ENCODE measurements at regions not wholly inside any gene's neighbourhood (a gene's known extent, or its start where the extent isn't known, plus 50 kb on each side); places are given as distances from the start of the nearest gene placed in this dataset.

DNA sequence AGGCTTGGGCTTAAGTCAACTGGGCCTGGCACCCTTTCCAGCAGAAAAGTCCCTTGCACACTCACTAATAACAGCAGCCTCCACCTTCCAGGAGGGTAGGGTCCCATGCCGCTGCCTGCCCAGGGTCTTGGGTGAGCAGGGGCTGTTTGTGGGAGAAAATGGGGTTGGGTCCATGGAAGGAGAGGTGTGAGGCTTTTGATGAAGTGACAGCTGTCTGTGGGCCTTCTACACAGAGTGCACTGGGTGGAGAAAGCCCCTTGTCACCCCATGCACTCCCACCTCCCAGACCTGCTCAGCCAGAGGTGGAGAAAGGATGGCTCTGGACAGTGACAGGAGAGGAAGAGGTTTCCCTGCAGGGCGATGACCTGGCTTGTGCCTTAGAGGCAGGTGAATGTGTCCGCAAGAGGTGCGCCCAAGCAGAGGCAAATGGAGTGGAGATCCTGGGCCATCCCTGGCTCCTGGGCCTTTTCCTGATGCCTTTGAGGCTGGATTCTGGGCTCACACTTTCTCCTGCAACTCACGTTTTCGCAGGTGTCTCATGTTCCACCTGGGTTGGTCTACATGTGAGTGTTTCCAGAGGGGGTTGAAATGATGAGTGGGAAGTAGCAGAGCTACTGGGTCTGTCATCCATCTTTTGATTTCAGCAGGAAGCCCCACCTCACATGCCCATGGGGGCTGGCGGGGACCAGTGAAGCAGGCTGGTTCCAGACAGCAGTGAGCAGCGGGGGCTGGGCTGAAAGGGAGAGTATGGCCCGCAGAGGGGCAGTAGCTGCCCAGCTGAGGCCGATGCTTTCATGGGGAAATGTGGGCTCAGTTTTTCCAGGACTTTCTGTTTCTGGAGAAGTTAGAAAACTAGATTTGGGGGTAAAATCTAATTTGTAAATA lies 85.2 kb upstream of the PRR23E start:
- DNase-seq (ENCODE audit: low spot score): no peak

DNA sequence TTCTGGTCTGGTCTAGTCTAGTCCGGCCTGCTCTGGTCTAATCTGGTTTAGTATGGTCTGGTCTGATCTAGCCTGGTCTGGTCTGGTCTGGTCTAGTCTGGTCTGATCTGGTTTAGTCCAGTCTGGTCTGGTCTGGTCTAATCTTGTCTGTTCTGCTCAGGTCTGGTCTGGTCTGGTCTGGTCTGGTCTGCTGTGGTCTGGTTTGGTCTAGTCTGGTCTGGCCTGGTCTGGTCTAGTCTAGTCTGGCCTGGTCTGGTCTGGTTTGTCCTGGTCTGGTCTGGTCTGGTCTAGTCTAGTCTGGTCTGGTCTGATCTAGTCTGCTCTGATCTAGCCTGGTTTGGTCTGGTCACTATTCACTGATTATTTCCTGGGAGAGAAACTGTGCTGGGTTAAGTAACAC lies 84.1 kb upstream of the PRR23E start:
- no peak for DNase-seq (ENCODE audit: low spot score)

DNA sequence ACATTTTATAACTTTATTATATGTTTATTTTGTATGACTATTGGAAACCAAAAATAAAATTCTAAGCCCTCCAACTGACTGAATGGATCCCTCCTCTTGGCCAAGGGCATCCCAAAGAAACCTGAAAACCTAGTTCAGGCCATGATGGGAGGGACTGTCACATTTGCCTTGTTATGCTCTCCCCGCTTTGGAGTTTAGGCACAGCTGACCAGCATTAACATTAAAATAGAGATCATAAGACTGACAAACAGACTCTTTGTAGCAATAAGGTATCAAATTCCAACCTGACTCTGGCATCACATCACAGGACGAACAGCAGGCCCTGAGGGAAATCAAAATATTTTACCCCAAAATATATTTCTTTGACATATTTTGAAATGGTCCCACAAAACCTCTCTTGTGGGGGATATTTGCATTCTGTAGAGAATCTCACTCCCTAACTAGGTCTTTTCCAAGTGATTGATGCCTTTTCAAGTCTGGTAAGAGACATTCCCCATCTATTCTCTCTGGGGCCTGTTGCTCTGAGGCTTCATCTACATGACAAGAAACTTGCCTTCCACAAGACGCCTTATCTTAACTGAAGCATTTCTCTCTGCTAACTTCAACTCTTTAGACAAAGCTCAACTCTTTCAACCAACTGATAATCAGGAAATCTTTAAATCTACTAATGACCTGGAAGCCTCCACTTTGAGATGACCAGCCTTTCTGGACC lies 81.8 kb upstream of the PRR23E start:
- DNase-seq (ENCODE audit: low spot score): no peak

DNA sequence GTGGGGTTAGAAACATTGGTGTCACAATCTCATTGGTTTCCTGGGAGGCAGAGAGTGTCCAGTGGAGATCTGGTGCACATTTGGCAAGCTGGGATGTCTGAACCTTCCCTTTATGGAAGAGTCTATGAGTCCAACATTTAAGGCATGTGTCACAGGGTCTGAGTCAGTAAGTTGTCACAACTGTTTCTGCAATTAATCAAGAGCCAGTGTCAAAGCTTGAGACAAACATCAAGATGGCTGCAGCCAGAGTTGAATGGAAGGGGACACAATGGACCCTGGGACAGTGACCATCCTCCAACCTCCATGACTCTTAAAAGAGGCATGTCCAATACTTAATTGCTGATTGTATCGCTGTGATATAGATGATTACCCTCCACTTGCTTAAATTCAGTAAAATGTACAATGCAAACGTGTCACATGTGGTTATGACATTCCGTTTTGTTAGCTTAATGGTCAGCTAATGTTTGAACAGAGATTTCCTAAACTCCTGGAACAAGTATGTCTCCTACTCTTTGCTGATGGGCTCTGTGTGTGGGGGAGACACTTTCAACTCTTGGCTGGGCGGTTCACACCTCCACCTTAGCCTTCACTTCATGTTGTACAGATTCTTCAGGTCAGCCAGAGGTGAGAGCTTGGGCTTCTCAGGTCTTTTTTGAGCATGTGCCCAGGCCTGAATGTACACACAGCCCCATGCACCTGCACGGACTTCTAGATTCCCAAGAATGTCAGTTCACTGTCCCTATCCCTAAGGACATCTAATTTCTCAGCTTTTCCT lies 79.9 kb upstream of the PRR23E start:
- no peak for DNase-seq (ENCODE audit: low spot score)

DNA sequence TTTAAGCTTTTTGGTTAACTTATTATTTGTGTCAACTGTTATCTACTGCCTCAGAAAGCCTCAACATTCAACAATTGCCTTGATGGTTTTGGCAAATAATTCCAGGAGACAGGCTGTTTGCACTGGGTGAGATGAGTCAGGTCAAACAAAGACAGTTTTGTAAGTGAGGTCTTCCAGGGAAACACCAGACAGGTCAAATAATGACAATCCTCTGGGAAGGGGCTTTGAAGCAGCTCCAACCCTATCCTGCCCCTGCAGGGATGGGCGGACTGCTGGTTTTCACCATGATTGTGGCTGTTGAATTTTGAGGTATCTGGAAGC lies 79.4 kb upstream of the PRR23E start:
- no peak for DNase-seq (ENCODE audit: low spot score)

DNA sequence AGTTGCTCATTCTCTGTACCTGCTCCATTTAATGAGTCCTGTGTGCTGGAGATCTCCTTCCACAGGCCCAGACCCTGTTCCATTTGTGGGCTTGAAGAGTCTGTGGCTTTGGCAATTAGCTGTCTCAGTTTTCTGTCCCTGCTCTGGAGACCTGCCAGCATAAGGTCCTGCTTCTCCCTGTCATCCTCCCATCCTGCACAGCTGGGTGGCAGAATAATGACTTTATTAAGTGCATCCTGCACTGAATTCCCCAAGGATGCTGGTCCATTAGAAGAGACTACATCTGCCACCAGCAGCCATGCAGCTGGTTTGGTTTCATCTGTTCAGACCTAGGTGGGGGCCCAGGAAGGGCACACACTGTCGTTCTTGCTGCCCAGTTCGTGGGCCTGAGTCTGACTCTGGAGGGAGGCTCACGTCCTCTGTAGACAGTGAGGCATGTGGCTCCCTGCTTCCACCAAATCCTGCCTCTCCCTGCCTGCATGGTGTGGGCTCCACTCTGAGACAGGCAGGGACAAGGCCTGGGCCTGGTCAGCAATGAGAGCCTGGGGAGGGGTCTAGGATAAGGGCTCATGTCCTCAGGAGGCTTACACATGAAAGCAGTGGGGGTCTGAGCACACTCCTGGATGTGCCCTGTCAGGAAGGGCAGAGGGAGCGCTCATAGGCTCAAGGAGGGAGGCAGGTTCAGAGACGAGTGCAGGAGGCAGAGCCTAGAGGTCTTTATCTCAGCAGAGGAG lies 78.4 kb upstream of the PRR23E start:
- no peak for DNase-seq (ENCODE audit: low spot score)

DNA sequence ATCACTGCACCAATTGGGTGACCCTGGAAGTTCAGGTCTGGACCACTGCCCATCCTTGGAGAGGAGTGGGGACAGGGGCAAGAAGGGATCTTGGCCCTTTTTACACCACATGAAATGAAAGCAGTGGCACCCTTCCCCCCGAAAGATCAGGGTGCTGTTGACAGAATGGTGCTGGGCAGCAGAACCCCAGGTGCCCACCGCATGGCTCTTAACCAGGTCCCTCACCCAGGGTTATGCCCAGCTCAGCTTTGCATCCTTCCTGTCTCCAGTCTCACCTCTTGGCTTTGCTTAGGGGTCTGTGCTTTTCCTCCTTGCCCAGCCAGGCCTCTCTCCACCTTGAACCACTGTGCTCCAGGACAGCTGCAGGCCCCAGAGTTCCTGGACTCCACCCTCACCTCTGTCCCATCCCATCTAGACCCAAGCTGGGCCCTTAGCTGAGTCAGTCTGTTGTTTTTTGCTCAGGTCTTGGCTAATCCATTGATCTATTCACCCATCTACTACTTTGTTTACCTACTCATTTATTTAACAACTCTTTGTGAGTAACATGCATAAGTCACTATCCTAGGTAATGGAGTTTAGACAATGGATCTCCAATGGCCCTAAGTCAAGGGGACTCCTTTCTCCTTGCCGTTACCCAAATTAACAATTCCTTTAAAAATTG lies 77.1 kb upstream of the PRR23E start:
- no peak for DNase-seq (ENCODE audit: low spot score)

DNA sequence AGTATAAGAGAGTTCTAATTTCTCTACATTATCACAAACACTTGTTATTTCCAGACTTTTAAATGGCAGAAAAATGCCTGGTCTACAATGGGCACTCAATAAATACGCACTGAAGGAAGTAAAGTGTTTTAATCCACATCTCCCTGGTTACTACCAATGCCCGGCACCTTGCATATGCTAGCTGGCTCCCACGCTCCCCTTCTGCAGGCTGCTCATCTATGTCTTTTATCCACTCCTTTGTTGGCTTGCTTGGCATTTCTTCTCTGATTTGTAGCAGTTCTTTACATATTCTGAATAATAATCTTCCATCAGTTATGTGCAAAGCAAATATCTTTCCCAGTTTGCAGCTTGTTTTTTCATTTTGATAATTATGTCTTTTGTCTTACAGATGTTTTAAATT lies 74.6 kb upstream of the PRR23E start:
- no peak for DNase-seq (ENCODE audit: low spot score)

DNA sequence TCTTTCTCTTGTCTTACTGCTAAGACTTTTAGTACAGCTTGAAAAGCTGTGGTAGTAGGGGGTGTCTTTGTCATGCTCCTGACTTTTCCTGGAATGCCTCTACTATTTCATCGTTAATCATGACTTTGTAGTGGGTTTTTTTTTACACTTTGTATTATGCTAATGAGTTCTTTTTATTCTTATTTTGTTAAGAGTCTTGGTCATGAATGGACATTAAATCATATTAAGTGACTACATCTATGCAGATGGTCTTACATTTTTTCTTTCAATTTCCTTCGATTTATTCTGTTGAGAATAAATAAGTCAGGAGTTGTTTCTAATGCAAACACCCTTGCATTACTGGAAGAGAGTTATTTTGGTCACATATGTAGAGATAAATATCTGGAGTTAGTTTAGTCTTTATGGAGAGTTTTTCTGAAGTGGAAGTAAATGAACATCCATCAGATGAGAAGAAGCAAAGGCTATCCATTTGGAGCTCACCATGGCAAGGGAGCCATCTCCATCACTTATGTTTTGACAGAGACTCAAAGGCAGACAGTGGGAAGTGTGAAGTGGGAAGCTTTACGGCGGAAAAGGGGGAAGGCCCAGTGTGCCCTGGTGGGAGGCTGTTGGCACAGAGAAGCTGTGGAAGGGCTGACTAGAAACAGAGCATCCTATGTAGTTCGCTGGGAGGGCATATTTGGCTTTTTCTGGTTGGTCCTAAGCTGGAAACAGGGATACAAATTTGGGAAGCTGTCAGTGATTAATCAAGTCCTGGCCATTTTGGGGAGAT lies 73.1 kb upstream of the PRR23E start:
- DNase-seq (ENCODE audit: low spot score): no peak

DNA sequence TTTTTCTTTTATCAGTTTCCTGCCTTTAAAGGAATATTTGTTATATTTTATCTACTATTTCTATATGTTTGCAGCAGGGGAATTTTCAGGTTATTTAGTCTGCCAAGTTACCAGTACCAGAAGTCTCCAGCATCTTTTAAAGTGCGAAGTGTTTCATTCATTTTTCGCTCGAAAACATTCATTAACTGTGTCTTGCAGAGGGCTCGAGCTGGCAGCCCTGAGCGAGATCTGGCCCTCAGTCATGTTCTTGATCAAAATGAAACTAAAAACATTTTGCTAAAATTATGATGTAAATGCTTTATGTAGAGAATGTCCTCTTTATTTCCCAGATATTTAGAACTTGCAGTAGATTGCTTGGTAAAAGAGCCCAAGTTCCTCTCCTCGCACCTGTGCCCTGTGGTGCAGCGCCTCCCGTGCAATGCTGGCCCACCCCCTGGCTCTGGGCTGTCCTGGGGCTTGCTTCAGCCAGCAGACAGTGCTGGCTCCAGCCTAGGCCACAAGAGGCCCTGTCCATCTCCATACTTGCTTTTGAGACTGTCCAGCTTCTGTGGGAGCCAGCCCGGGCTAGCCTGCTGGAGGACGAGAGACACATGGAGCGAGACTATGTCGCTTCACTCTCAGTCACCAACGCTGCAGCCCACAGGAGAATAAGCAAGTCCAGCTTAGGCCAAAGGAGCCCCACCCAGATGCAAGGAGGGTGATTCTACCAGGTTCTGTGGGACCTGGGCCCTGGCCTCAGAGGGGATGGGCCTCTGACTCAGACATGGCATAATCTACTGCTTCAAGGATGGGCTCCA lies 71.9 kb upstream of the PRR23E start:
- no peak for DNase-seq (ENCODE audit: low spot score)

DNA sequence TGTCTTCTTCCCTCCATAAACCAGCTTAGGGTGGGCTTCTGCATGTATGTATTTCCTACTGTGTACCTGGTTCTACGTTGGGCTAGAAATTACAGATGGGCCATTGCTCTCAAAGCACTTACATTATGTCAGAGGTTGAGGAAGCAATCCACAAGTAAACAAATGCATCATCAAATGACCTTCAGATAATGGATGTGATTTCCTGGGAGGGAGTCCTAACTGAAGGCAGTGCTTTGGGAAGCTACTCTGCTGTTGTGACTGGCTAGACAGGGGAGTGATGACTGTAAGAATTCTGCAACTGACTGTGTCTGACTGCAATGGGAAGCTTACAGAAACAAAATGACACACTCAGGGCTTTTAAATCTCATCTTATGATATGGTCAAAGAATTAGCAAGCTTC lies 71.0 kb upstream of the PRR23E start:
- no peak for DNase-seq (ENCODE audit: low spot score)

DNA sequence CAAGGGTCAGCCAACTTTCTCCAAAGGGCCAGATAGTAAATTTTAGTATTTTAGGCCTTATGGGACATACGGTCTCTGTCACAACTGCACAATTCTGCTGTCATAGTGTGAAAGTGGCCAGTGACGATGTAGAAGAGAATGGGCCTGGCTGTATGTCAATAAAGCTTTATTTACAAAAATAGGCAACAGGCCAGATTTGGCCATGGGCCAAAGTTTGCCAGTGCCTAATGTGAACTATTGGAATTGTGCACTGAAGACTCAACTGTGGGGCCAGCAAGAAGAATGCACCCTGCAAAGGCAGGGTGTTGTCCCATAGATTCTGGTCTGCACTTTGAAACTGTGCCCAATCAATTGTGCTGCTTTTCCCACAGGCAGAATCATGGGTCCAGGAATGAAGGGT lies 69.4 kb upstream of the PRR23E start:
- DNase-seq (ENCODE audit: low spot score): no peak

DNA sequence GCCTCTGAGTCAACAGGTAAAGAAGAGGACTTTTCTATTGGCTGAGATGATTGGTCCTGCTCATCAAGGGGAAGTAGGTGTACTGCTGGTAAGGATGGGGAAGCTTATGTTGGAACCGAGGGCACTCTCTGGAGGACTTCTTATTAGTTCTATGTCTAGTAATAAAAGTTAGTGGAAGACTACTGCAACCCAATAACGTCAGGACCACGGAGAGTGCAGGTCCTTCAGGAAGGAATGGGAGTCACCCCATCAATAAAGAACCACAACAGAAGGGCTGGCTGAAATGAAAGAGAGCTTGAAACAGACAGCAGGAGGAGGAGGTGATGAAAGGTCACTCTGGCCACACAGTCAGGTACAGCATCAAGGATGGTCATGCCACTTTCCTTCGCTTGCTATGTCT lies 68.8 kb upstream of the PRR23E start:
- no peak for DNase-seq (ENCODE audit: low spot score)

DNA sequence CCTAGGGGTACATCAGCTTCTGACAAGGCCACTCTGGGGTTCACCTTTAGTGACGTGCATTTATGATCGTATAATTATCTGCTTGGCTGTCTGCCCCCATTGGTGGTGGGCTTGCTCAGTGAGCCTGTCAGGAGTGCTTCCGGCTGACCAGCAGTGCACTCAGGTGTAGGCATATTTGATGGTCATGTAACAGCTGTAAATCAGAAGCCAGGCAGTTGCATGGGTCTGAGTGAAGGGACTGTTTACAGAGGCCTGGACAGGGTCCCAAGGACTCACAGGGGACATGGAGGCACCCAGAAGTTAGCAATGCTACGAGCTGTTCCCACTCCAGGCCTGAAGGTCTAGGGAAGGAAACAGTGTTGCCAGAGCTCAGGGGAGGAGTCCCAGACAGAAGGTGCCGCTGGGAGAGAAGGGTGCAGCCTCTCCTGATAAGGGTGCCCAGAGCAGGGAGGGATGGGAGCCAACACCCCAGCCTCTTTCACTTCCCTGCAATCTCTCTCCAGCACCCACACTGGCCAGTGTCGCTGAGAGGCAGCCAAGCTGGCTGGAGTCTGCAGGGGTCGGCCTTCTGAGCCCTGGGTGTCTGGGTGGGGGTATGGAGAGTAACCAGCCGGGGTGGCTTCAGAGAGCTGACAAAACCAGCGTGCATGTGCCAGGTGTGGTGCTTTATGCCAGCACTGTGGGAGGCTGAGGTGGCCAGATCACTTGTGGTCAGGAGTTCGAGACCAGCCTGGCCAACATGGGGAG lies 61.3 kb upstream of the PRR23E start:
- no peak for DNase-seq (ENCODE audit: low spot score)

DNA sequence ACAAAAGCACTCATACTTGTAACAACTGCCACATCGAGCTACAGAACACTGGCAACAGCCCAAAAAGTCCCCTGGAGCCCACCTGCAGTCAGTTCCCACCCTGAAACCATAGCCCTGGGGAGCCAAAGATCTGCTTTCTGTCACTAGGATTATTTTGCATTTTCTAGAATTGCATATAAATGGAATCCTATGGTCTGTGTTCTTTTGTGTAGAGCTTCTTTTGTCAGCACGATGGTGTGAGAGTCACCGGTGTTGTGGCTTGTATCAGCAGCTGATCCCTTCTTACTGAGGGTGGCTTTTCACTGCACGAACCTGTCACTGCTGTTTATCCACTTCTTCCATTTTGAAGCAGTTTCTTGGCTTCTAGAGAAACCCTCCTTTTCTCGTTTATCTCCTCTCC lies 60.1 kb upstream of the PRR23E start:
- DNase-seq (ENCODE audit: low spot score): no peak

DNA sequence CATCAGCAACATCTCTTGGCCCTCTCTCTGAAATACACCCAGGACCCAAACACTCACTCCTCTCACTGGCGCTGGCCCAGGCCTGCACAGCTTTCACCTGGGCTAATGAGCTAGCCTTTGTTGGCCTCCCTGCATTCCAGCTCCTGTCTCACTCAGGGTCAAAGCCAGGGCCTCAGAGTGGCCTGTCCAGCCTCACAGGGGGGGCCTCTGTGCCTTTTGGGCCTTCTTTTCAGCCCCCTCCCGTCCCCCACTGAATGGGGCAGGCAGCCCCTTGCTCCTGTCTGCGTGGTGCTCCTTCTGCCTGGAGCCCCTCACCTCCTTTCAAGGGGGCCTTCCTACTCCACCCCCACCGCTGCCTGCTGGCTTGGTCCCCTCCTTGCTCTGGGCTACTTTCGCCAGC lies 59.0 kb upstream of the PRR23E start:
- no peak for DNase-seq (ENCODE audit: low spot score)

DNA sequence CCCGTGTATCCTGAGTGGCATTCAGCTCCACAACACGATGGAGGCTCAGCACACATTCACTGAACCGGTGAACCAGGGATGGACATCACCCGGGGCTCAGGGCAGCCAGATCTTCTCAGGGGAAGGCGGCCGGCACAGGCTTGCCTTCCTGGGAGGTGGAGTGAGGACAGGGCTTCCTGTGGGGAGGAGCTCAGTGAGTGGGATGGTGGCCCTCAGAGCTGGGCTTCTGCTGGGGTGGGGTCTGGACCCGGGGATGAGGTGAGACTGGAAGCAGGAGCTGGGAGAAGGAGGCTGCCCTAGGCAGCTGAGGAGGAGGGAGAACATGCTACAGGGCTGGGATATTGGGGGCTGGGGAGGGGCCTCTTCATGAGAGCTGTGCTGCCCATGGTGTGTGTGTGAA lies 58.5 kb upstream of the PRR23E start:
- DNase-seq (ENCODE audit: low spot score): no peak

DNA sequence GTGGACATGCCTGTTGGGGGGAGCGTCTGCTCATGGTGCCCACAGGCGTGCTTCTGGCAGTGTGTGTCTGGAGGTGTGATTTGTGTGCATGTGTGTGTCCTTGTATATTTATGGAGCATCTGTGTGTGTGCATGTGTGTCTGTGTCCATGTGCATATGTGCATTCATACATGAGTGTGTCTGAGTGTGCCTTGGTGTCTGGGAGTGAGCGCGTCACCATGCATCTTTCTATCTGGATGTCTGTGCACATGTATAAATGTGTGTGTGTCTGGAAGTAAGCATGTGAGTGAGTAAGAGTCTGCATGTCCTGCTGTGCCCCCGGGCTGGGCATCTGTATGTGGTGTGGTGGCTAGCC lies 58.1 kb upstream of the PRR23E start:
- DNase-seq (ENCODE audit: low spot score): no peak
